T-helper 2 cell treated with Interferon-gamma antibody and Interleukin-4, amounts not matched to agents 5 μg/mL and 100 μg/mL, for 36 hours (primary cell): ENCODE measurements at regions not wholly inside any gene's neighbourhood (a gene's known extent, or its start where the extent isn't known, plus 50 kb on each side); places are given as distances from the start of the nearest gene placed in this dataset.
"Not testable (repeated sequence)": the region's sequence is repeated elsewhere in the genome, so short reads cannot be mapped to it uniquely, and the experiment has no call there.

Experiments used
- DNase-seq: peaks from one replicate; pipeline ENCODE4 v3.0.0; 2021; ENCODE audit warnings: low spot score
- H3K27ac Mint-ChIP-seq: one replicate; pipeline ENCODE4 v1.8.0; 2021; ENCODE audit warnings: mild to moderate bottlenecking, mixed read lengths
- H3K27me3 Mint-ChIP-seq: one replicate; pipeline ENCODE4 v1.8.0; 2021; ENCODE audit warnings: low read depth, mixed read lengths
- H3K36me3 Mint-ChIP-seq: one replicate; pipeline ENCODE4 v1.8.0; 2021; ENCODE audit warnings: low read depth, mixed read lengths
- H3K4me1 Mint-ChIP-seq: one replicate; pipeline ENCODE4 v1.8.0; 2021; ENCODE audit warnings: low read depth, mixed read lengths
- H3K4me3 Mint-ChIP-seq: one replicate; pipeline ENCODE4 v1.8.0; 2022; ENCODE audit warnings: mild to moderate bottlenecking, moderate library complexity, mixed read lengths
- H3K9me3 Mint-ChIP-seq: one replicate; pipeline ENCODE4 v1.8.0; 2021; ENCODE audit warnings: mixed read lengths

- no peak overlapping the region for H3K4me3 Mint-ChIP-seq
- no peaks in the 10 kb centered on the region for H3K36me3 Mint-ChIP-seq
- H3K4me1 Mint-ChIP-seq, result no peaks in the 10 kb centered on the region
- DNase-seq, result no peak
- no peak overlapping the region for H3K27ac Mint-ChIP-seq
- no peaks in the 10 kb centered on the region for H3K27me3 Mint-ChIP-seq
- H3K9me3 Mint-ChIP-seq, result peaks cover 15% of the 10 kb centered on the region
These were observed 524.6 kb upstream of the ARPP21 start for GRCh38 chr3:35114686-35115085.

- Mint-ChIP-seq H3K27me3 (no peaks in the 10 kb centered on the region), H3K27ac (no peak overlapping the region), H3K9me3 (no peaks in the 10 kb centered on the region)
These were observed 519.3 kb upstream of the ARPP21 start for GRCh38 chr3:35120026-35120425.

GRCh38 chr3:35137612-35138011 is 501.7 kb upstream of the ARPP21 start:
- no peaks in the 10 kb centered on the region for H3K36me3 Mint-ChIP-seq
- H3K9me3 Mint-ChIP-seq, result peaks cover 4% of the 10 kb centered on the region

More at GRCh38 chr3:35120026-35120425, 519.3 kb upstream of the ARPP21 start:
- H3K4me1 Mint-ChIP-seq, result no peaks in the 10 kb centered on the region
- H3K36me3 Mint-ChIP-seq, result no peaks in the 10 kb centered on the region
- H3K4me3 Mint-ChIP-seq, result no peak overlapping the region
- DNase-seq, result no peak

GRCh38 chr3:35141406-35141805 is 497.9 kb upstream of the ARPP21 start:
- Mint-ChIP-seq H3K36me3 (no peaks in the 10 kb centered on the region), H3K27ac (no peak overlapping the region), H3K4me3 (no peak overlapping the region), H3K9me3 (no peaks in the 10 kb centered on the region), H3K27me3 (no peaks in the 10 kb centered on the region), H3K4me1 (no peaks in the 10 kb centered on the region)
- DNase-seq, result no peak

More at GRCh38 chr3:35137612-35138011, 501.7 kb upstream of the ARPP21 start:
- Mint-ChIP-seq H3K4me3 (no peak overlapping the region), H3K27me3 (no peaks in the 10 kb centered on the region), H3K27ac (no peak overlapping the region), H3K4me1 (no peaks in the 10 kb centered on the region)
- DNase-seq, result no peak

- Mint-ChIP-seq H3K9me3 (no peaks in the 10 kb centered on the region), H3K27me3 (no peaks in the 10 kb centered on the region), H3K4me1 (no peaks in the 10 kb centered on the region), H3K36me3 (no peaks in the 10 kb centered on the region), H3K27ac (no peak overlapping the region), H3K4me3 (no peak overlapping the region)
- DNase-seq, result no peak
These were observed 495.3 kb upstream of the ARPP21 start for GRCh38 chr3:35144011-35144410.

GRCh38 chr3:35146256-35147035 is 492.9 kb upstream of the ARPP21 start:
- H3K9me3 Mint-ChIP-seq, H3K4me3 Mint-ChIP-seq, H3K27ac Mint-ChIP-seq, H3K36me3 Mint-ChIP-seq, H3K4me1 Mint-ChIP-seq, H3K27me3 Mint-ChIP-seq, DNase-seq: not testable (repeated sequence)

GRCh38 chr3:35183927-35184675 is 455.2 kb upstream of the ARPP21 start:
- Mint-ChIP-seq H3K9me3 (peaks cover 23% of the 10 kb centered on the region), H3K27me3 (no peaks in the 10 kb centered on the region), H3K4me3 (no peak overlapping the region), H3K4me1 (no peaks in the 10 kb centered on the region), H3K36me3 (no peaks in the 10 kb centered on the region), H3K27ac (no peak overlapping the region)
- DNase-seq, result no peak

- no peaks in the 10 kb centered on the region for H3K4me1 Mint-ChIP-seq
- no peak overlapping the region for H3K27ac Mint-ChIP-seq
- no peaks in the 10 kb centered on the region for H3K36me3 Mint-ChIP-seq
- H3K9me3 Mint-ChIP-seq, result peaks cover 21% of the 10 kb centered on the region
- no peak overlapping the region for H3K4me3 Mint-ChIP-seq
- no peaks in the 10 kb centered on the region for H3K27me3 Mint-ChIP-seq
- DNase-seq, result no peak
These were observed 454.6 kb upstream of the ARPP21 start for GRCh38 chr3:35184775-35185174.

GRCh38 chr3:35187908-35188307 is 451.4 kb upstream of the ARPP21 start:
- H3K4me3 Mint-ChIP-seq, result no peak overlapping the region
- DNase-seq, result no peak
- H3K4me1 Mint-ChIP-seq, result no peaks in the 10 kb centered on the region
- peaks cover 11% of the 10 kb centered on the region for H3K9me3 Mint-ChIP-seq
- no peak overlapping the region for H3K27ac Mint-ChIP-seq
- no peaks in the 10 kb centered on the region for H3K36me3 Mint-ChIP-seq
- no peaks in the 10 kb centered on the region for H3K27me3 Mint-ChIP-seq

GRCh38 chr3:35194666-35195065 is 444.7 kb upstream of the ARPP21 start:
- DNase-seq, result no peak
- Mint-ChIP-seq H3K4me1 (no peaks in the 10 kb centered on the region), H3K27ac (no peak overlapping the region), H3K27me3 (no peaks in the 10 kb centered on the region), H3K4me3 (no peak overlapping the region), H3K36me3 (no peaks in the 10 kb centered on the region), H3K9me3 (no peaks in the 10 kb centered on the region)

GRCh38 chr3:35198857-35199256 is 440.5 kb upstream of the ARPP21 start:
- Mint-ChIP-seq H3K4me3 (no peak overlapping the region), H3K9me3 (no peaks in the 10 kb centered on the region), H3K27ac (no peak overlapping the region), H3K27me3 (no peaks in the 10 kb centered on the region), H3K36me3 (no peaks in the 10 kb centered on the region), H3K4me1 (no peaks in the 10 kb centered on the region)
- no peak for DNase-seq

GRCh38 chr3:35200056-35200455 is 439.3 kb upstream of the ARPP21 start:
- no peak overlapping the region for H3K4me3 Mint-ChIP-seq
- DNase-seq, result no peak
- H3K27me3 Mint-ChIP-seq, result no peaks in the 10 kb centered on the region
- no peaks in the 10 kb centered on the region for H3K9me3 Mint-ChIP-seq
- no peaks in the 10 kb centered on the region for H3K4me1 Mint-ChIP-seq
- no peak overlapping the region for H3K27ac Mint-ChIP-seq
- no peaks in the 10 kb centered on the region for H3K36me3 Mint-ChIP-seq

GRCh38 chr3:35201211-35201610 is 438.1 kb upstream of the ARPP21 start:
- Mint-ChIP-seq H3K27me3 (no peaks in the 10 kb centered on the region), H3K9me3 (no peaks in the 10 kb centered on the region), H3K4me1 (no peaks in the 10 kb centered on the region), H3K36me3 (no peaks in the 10 kb centered on the region), H3K4me3 (no peak overlapping the region), H3K27ac (no peak overlapping the region)
- DNase-seq, result no peak
